ENCODE measurements at regions not wholly inside any gene's neighbourhood (a gene's known extent, or its start where the extent isn't known, plus 50 kb on each side); places are given as distances from the start of the nearest gene placed in this dataset.
"Not testable (repeated sequence)": the region's sequence is repeated elsewhere in the genome, so short reads cannot be mapped to it uniquely, and the experiment has no call there.

GRCh38 chr22:35186492-35186891 lies 70.8 kb upstream of the HMGXB4 start:
- DNase-seq, result no peak

- not testable (repeated sequence) for DNase-seq
Measured at GRCh38 chr22:35188930-35189329, 68.4 kb upstream of the HMGXB4 start.

GRCh38 chr22:35189559-35189958 lies 67.7 kb upstream of the HMGXB4 start:
- no peak for DNase-seq

- no peak for DNase-seq
Measured at GRCh38 chr22:35191412-35191811, 65.9 kb upstream of the HMGXB4 start.

GRCh38 chr22:35192129-35192918 lies 65.0 kb upstream of the HMGXB4 start:
- no peak for DNase-seq

GRCh38 chr22:35195226-35195625 lies 62.1 kb upstream of the HMGXB4 start:
- DNase-seq, result no peak

- no peak for DNase-seq
Measured at GRCh38 chr22:35195821-35196220, 61.5 kb upstream of the HMGXB4 start.

- no peak for DNase-seq
Measured at GRCh38 chr22:35197071-35197470, 60.2 kb upstream of the HMGXB4 start.

GRCh38 chr22:35197886-35198285 lies 59.4 kb upstream of the HMGXB4 start:
- DNase-seq, result no peak

GRCh38 chr22:35198738-35199137 lies 58.6 kb upstream of the HMGXB4 start:
- no peak for DNase-seq

GRCh38 chr22:35202376-35202775 lies 54.9 kb upstream of the HMGXB4 start:
- no peak for DNase-seq

GRCh38 chr22:35203583-35203982 lies 53.7 kb upstream of the HMGXB4 start:
- no peak for DNase-seq

- DNase-seq, result no peak
Measured at GRCh38 chr22:35204807-35205775, 52.2 kb upstream of the HMGXB4 start.

GRCh38 chr22:35205961-35206360 lies 51.3 kb upstream of the HMGXB4 start:
- DNase-seq, result no peak

- DNase-seq, result no peak
Measured at GRCh38 chr22:35206889-35207288, 50.4 kb upstream of the HMGXB4 start.
